GM19467 (cell line): ENCODE measurements at regions not wholly inside any gene's neighbourhood (a gene's known extent, or its start where the extent isn't known, plus 50 kb on each side); places are given as distances from the start of the nearest gene placed in this dataset.

Experiments
- ATAC-seq: cut with Tn5 transposase; IDR thresholded peaks from one replicate; pipeline ENCODE4 v1.9.1; 2021; ENCODE audit warnings: mild to moderate bottlenecking, moderate library complexity; ENCODE audit not compliant: unreplicated experiment

GRCh38 chr2:17085546-17086202 lies 420.0 kb upstream of the CYRIA start:
- ATAC-seq: no peak

- ATAC-seq: no peak
These were observed 419.2 kb upstream of the CYRIA start for GRCh38 chr2:17084877-17085276.

GRCh38 chr2:17083902-17084301 lies 418.3 kb upstream of the CYRIA start:
- no peak for ATAC-seq

- ATAC-seq: no peak
These were observed 413.6 kb upstream of the CYRIA start for GRCh38 chr2:17079262-17079661.

GRCh38 chr2:17076533-17076932 lies 410.9 kb upstream of the CYRIA start:
- ATAC-seq: no peak

- no peak for ATAC-seq
These were observed 405.1 kb upstream of the CYRIA start for GRCh38 chr2:17070711-17071110.

- no peak for ATAC-seq
These were observed 403.9 kb upstream of the CYRIA start for GRCh38 chr2:17069564-17069963.

- no peak for ATAC-seq
These were observed 402.4 kb upstream of the CYRIA start for GRCh38 chr2:17068021-17068420.

GRCh38 chr2:17065536-17065935 lies 399.9 kb upstream of the CYRIA start:
- no peak for ATAC-seq

- no peak for ATAC-seq
These were observed 395.4 kb upstream of the CYRIA start for GRCh38 chr2:17061028-17061427.

- no peak for ATAC-seq
These were observed 393.8 kb upstream of the CYRIA start for GRCh38 chr2:17059458-17059857.

- ATAC-seq: no peak
These were observed 393.3 kb upstream of the CYRIA start for GRCh38 chr2:17058772-17059402.

- ATAC-seq: peak; percentile 63
These were observed 391.7 kb upstream of the CYRIA start for GRCh38 chr2:17057109-17058017.

- ATAC-seq: no peak
These were observed 390.6 kb upstream of the CYRIA start for GRCh38 chr2:17056236-17056635.

GRCh38 chr2:17052001-17052400 lies 386.4 kb upstream of the CYRIA start:
- no peak for ATAC-seq

GRCh38 chr2:17051538-17051937 lies 385.9 kb upstream of the CYRIA start:
- ATAC-seq: no peak

GRCh38 chr2:17043173-17043572 lies 377.5 kb upstream of the CYRIA start:
- ATAC-seq: no peak

- ATAC-seq: no peak
These were observed 370.7 kb upstream of the CYRIA start for GRCh38 chr2:17036361-17036760.

- no peak for ATAC-seq
These were observed 369.4 kb upstream of the CYRIA start for GRCh38 chr2:17035010-17035409.

- ATAC-seq: no peak
These were observed 364.4 kb upstream of the CYRIA start for GRCh38 chr2:17030047-17030446.

GRCh38 chr2:17012297-17012696 lies 346.7 kb upstream of the CYRIA start:
- ATAC-seq: no peak

GRCh38 chr2:17010104-17010503 lies 344.5 kb upstream of the CYRIA start:
- ATAC-seq: no peak
